22Rv1 (cell line): ENCODE measurements at regions not wholly inside any gene's neighbourhood (a gene's known extent, or its start where the extent isn't known, plus 50 kb on each side); places are given as distances from the start of the nearest gene placed in this dataset.

Experiments
- ZFX ChIP-seq: fragments of 450-650 bp; IDR thresholded peaks from 2 replicates; pipeline ENCODE4 v1.6.1; 2017; ENCODE audit warnings: antibody characterized with exemption, borderline replicate concordance
- TF ChIP-seq, protein P1 (sequence below): fragments of 450-650 bp; IDR thresholded peaks from 2 replicates; pipeline ENCODE4 v1.5.1; 2017; ENCODE audit warnings: mild to moderate bottlenecking

DNA sequence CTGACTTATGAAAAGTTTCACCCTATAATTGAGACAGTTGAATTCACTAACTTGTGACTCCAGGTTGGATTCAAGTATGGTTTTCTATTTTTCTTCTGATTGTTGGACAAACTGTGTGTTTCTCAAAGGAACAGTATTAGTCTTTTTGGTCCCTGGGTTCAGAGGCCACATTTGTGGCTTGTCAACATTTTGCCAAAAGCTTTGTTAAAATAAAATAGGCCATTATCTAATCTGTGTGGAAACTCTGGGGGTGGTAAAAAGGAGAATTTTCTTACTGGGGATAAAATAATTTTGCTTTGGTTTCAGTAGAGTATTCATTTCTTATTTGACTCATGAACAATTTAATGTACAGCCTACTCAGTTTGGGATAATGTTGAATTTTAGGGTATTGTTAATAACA, 166.3 kb downstream of the TMEM167A start:
- TF ChIP-seq, protein P1, sequence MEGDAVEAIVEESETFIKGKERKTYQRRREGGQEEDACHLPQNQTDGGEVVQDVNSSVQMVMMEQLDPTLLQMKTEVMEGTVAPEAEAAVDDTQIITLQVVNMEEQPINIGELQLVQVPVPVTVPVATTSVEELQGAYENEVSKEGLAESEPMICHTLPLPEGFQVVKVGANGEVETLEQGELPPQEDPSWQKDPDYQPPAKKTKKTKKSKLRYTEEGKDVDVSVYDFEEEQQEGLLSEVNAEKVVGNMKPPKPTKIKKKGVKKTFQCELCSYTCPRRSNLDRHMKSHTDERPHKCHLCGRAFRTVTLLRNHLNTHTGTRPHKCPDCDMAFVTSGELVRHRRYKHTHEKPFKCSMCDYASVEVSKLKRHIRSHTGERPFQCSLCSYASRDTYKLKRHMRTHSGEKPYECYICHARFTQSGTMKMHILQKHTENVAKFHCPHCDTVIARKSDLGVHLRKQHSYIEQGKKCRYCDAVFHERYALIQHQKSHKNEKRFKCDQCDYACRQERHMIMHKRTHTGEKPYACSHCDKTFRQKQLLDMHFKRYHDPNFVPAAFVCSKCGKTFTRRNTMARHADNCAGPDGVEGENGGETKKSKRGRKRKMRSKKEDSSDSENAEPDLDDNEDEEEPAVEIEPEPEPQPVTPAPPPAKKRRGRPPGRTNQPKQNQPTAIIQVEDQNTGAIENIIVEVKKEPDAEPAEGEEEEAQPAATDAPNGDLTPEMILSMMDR: no peak
- no peak for TF ChIP-seq ZFX
